Retinal pigment epithelial cell (primary cell): ENCODE measurements at regions not wholly inside any gene's neighbourhood (a gene's known extent, or its start where the extent isn't known, plus 50 kb on each side); places are given as distances from the start of the nearest gene placed in this dataset.
A peak's percentile ranks its signal among the peaks of the same experiment; 100 is the strongest.
"Not testable (repeated sequence)": the region's sequence is repeated elsewhere in the genome, so short reads cannot be mapped to it uniquely, and the experiment has no call there.

Experiments
- DNase-seq: peaks from one replicate; pipeline ENCODE4 v3.0.0-alpha.2; 2010; ENCODE audit warnings: low read depth
- H3K4me3 ChIP-seq: 2 replicates; pipeline ENCODE4 v1.5.1; 2011; ENCODE audit warnings: mild to moderate bottlenecking, low read length, control low read depth, moderate library complexity
- CTCF ChIP-seq: conservative IDR thresholded peaks from 2 replicates; pipeline ENCODE4 v1.5.1; 2011; ENCODE audit warnings: low read depth, low read length, control low read depth, inconsistent platforms

DNA sequence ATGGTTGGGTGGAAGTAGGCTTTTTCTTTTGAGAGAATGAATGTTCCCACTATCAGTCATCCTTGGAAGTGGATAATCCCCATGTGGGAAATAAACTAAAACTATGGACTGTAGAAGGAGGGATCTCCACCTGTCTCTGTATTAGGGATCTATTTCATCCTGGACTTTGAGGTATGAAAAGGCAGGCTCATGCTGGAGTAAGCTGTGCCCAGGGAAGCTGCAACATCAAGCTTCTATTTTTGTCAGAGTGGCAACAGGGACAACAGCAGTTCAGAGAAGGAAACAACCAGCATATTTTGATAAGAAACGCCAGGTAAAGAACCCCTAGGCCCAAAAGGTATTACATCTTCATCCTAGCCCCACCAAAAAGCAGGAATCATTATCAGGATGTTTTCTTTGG is 122.0 kb downstream of the MDH1 start:
- no peak for DNase-seq
- TF ChIP-seq CTCF = no peak
- no peak overlapping the region for H3K4me3 ChIP-seq

GRCh38 chr2:63712748-63713147 is 124.0 kb downstream of the MDH1 start:
- DNase-seq = peak; percentile 34
- no peak overlapping the region for H3K4me3 ChIP-seq
- TF ChIP-seq CTCF = no peak

- H3K4me3 ChIP-seq = no peak overlapping the region
- DNase-seq = no peak
- TF ChIP-seq CTCF = no peak
Observed at GRCh38 chr2:63716146-63716545, 125.5 kb upstream of the UGP2 start.

DNA sequence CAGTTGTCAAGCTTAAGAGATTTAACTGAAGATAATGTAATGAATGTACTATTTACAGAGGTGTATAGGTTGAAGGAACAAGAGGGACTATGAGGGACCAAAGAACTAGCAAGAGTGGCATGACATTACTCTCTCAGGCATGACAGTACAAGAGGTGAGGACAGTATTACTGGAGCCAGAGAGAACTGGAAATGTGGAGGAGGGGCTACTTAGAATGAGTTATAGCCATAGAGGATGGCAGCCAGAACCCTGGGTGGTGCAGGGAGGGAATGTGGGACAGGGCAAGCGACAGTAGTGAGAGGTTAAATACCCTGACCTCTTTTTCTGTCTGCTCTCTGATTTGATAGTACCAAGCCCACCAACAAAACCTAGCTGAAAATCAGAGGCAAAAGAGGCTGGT is 122.6 kb upstream of the UGP2 start:
- DNase-seq = no peak
- TF ChIP-seq CTCF = no peak
- no peak overlapping the region for H3K4me3 ChIP-seq

DNA sequence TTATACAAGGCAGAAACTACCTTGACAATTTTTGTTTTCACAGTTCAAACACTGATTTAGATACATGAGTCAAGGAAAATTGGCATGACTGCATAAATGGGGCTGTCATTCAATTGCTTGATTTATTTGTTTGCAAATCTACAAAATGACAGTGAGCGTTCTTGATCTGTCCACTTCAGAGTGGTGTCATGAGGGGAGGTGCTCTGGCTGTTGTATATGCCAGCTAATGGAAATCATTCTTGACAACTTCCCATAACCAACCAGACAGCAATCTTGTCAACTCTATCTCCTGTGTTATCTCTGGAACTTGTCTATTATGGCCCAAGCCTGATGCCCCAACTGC is 120.6 kb upstream of the UGP2 start:
- no peak for TF ChIP-seq CTCF
- no peak for DNase-seq
- H3K4me3 ChIP-seq = no peak overlapping the region

GRCh38 chr2:63722284-63722683 is 119.4 kb upstream of the UGP2 start:
- DNase-seq, H3K4me3 ChIP-seq: not testable (repeated sequence)

- no peak for TF ChIP-seq CTCF
- no peak for DNase-seq
Observed at GRCh38 chr2:63723709-63724108, 118.0 kb upstream of the UGP2 start.

GRCh38 chr2:63725212-63725611 is 116.5 kb upstream of the UGP2 start:
- not testable (repeated sequence) for DNase-seq, H3K4me3 ChIP-seq

More at GRCh38 chr2:63723709-63724108, 118.0 kb upstream of the UGP2 start:
- H3K4me3 ChIP-seq = no peak overlapping the region
